Liver (tissue), 8 donors: ENCODE measurements at regions not wholly inside any gene's neighbourhood (a gene's known extent, or its start where the extent isn't known, plus 50 kb on each side); places are given as distances from the start of the nearest gene placed in this dataset.

Experiments used
- DNase-seq: peaks from one replicate; pipeline ENCODE4 v3.0.0-alpha.2; 2017; ENCODE audit warnings: low spot score
- H3K27ac ChIP-seq, 2 donors: one replicate each; pipeline ENCODE4 v1.7.0; 2013; ENCODE audit warnings: inconsistent platforms in 2 of 2, low read length in 2 of 2, control low read depth in 1 of 2, low read depth in 1 of 2, mild to moderate bottlenecking in 1 of 2
- H3K27me3 ChIP-seq, 4 donors: one replicate each; pipeline versions ENCODE4 v1.6.1 to v1.7.0; 2013; ENCODE audit warnings: low read length in 3 of 4, inconsistent platforms in 1 of 4, mild to moderate bottlenecking in 1 of 4, moderate library complexity in 1 of 4; ENCODE audit not compliant: control insufficient read depth in 4 of 4, insufficient read depth in 4 of 4
- H3K36me3 ChIP-seq, 4 donors: one replicate each; pipeline versions ENCODE4 v1.6.1 to v1.7.0; 2013; ENCODE audit warnings: low read length in 3 of 4, mild to moderate bottlenecking in 3 of 4, low read depth in 1 of 4, moderate library complexity in 1 of 4; ENCODE audit not compliant: control insufficient read depth in 4 of 4, insufficient read depth in 3 of 4
- H3K4me1 ChIP-seq, 4 donors: one replicate each; pipeline versions ENCODE4 v1.6.1 to v1.7.0; 2013; ENCODE audit warnings: low read length in 3 of 4, mild to moderate bottlenecking in 3 of 4, moderate library complexity in 1 of 4; ENCODE audit not compliant: control insufficient read depth in 4 of 4, insufficient read depth in 4 of 4
- H3K4me3 ChIP-seq, 3 donors: one replicate each; pipeline versions ENCODE4 v1.6.1 to v1.7.0; 2013; ENCODE audit warnings: low read length in 3 of 3, control low read depth in 1 of 3, low read depth in 1 of 3, mild to moderate bottlenecking in 1 of 3
- H3K9ac ChIP-seq, 2 donors: one replicate each; pipeline ENCODE4 v1.7.0; 2013; ENCODE audit warnings: low read length in 2 of 2, mild to moderate bottlenecking in 2 of 2, moderate library complexity in 2 of 2, control low read depth in 1 of 2, low read depth in 1 of 2
- H3K9me3 ChIP-seq, 4 donors: one replicate each; pipeline versions ENCODE4 v1.6.1 to v1.7.0; 2013; ENCODE audit warnings: low read length in 3 of 4; ENCODE audit not compliant: control insufficient read depth in 4 of 4
- ATF3 ChIP-seq: IDR thresholded peaks from 2 replicates; pipeline ENCODE4 v1.6.1; 2016; ENCODE audit warnings: antibody characterized with exemption
- CTCF ChIP-seq: fragments of 150-350 bp; IDR thresholded peaks from 2 replicates; pipeline ENCODE4 v1.5.1; 2017; ENCODE audit warnings: improper control_type of control experiment, low read depth, low read length; ENCODE audit not compliant: missing input control
- EGR1 ChIP-seq, 2 donors: IDR thresholded peaks; 2 replicates each; pipeline ENCODE4 v1.6.1; 2016 to 2018; ENCODE audit warnings: antibody characterized with exemption in 2 of 2, low read depth in 2 of 2
- FOXA1 ChIP-seq: IDR thresholded peaks from 2 replicates; pipeline ENCODE4 v1.6.1; 2016; ENCODE audit warnings: antibody characterized with exemption
- FOXA2 ChIP-seq: IDR thresholded peaks from 2 replicates; pipeline ENCODE4 v1.6.1; 2016; ENCODE audit warnings: antibody characterized with exemption
- HNF4A ChIP-seq, 2 donors: conservative IDR thresholded peaks; 2 replicates each; pipeline ENCODE4 v1.6.1; 2016; ENCODE audit warnings: antibody characterized with exemption in 2 of 2, mild to moderate bottlenecking in 2 of 2
- HNF4G ChIP-seq: IDR thresholded peaks from 2 replicates; pipeline ENCODE4 v1.6.1; 2016; ENCODE audit warnings: antibody characterized with exemption
- JUND ChIP-seq, 2 donors: IDR thresholded peaks; 2 replicates each; pipeline ENCODE4 v1.6.1; 2016; ENCODE audit warnings: antibody characterized with exemption in 2 of 2
- NR2F2 ChIP-seq: IDR thresholded peaks from 2 replicates; pipeline ENCODE4 v1.6.1; 2016; ENCODE audit warnings: antibody characterized with exemption
- RAD21 ChIP-seq, 2 donors: IDR thresholded peaks; 2 replicates each; pipeline ENCODE4 v1.6.1; 2016; ENCODE audit warnings: antibody characterized with exemption in 2 of 2, mild to moderate bottlenecking in 2 of 2
- REST ChIP-seq: IDR thresholded peaks from 2 replicates; pipeline ENCODE4 v1.6.1; 2016; ENCODE audit warnings: antibody characterized with exemption, mild to moderate bottlenecking
- RXRA ChIP-seq, 2 donors: IDR thresholded peaks; 2 replicates each; pipeline ENCODE4 v1.6.1; 2017 to 2018; ENCODE audit warnings: antibody characterized with exemption in 2 of 2, mild to moderate bottlenecking in 1 of 2
- SP1 ChIP-seq: IDR thresholded peaks from 2 replicates; pipeline ENCODE4 v1.6.1; 2018; ENCODE audit warnings: antibody characterized with exemption, mild to moderate bottlenecking
- TAF1 ChIP-seq: conservative IDR thresholded peaks from 2 replicates; pipeline ENCODE4 v1.6.1; 2016; ENCODE audit warnings: antibody characterized with exemption, mild to moderate bottlenecking
- WGBS: extraction: QIAGEN DNeasy Blood & Tissue Kit; methylation state at CpG from one replicate; pipeline ENCODE4 v1.1.7; 2013; 5-methylcytosine and 5-hydroxymethylcytosine counted together
- TF ChIP-seq, protein P1 (sequence below): IDR thresholded peaks from 2 replicates; pipeline ENCODE4 v1.6.1; 2016; ENCODE audit warnings: antibody characterized with exemption
- TF ChIP-seq, protein P2 (sequence below): IDR thresholded peaks from 2 replicates; pipeline ENCODE4 v1.6.1; 2016; ENCODE audit warnings: antibody characterized with exemption
- donor health status: healthy.
- donor health status: healthy.
- donor health status: healthy.
- donor health status: healthy.
- donor health status: healthy.

GRCh38 chr2:120504936-120505705 lies 159.2 kb downstream of the INHBB start:
- no peak for DNase-seq
- Histone ChIP-seq H3K9me3 (no peaks in the 10 kb centered on the region), H3K27me3 (no peaks in the 10 kb centered on the region), H3K4me1 (peaks cover 5 to 32% (median 12%) of the 10 kb centered on the region in 4 donors), H3K9ac (no peak overlapping the region), H3K27ac (peak overlapping the region; percentile 86 to 90), H3K36me3 (no peaks in the 10 kb centered on the region), H3K4me3 (no peak overlapping the region)
- TF ChIP-seq CTCF (no peak), ATF3 (no peak), NR2F2 (no peak), FOXA1 (no peak), JUND (IDR thresholded peaks at IDR 0.05) (no peak)
- 96% methylated on average over 15 of the region's 15 CpGs for WGBS

DNA sequence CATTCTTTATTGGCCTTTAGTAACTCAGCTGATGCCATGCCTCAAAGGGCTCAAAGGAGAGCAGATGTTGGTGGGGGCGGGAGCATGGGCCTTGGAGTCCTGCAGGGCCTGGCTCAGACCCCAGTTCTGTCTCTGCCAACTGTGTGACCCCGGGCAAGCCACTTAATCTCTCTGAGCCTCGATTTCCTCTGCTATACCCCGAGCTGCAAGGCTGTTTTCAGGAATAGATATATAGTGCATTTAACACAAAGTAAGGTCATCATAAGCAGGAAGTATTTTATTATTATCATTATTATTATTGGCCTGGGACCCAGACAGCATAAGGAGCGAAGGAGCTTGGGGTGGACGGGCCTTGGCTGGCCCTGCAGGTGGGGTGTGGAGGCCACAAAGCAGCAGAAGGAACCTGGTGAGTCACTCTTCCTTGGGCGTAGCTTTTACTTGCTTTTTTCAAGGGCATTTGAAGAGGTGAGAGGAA lies 162.7 kb downstream of the INHBB start:
- TF ChIP-seq FOXA1: no peak
- TF ChIP-seq NR2F2: peak; percentile 94
- TF ChIP-seq EGR1 (IDR thresholded peaks at IDR 0.05; ENCODE audit: low read depth in 2 of 2): no peak
- no peak for TF ChIP-seq HNF4A (conservative IDR thresholded peaks at IDR 0.05)
- TF ChIP-seq FOXA2: no peak
- H3K9ac ChIP-seq: no peak overlapping the region
- DNase-seq: no peak
- H3K27me3 ChIP-seq: no peaks in the 10 kb centered on the region
- no peaks in the 10 kb centered on the region for H3K9me3 ChIP-seq
- WGBS: 77% methylated on average over 7 of the region's 7 CpGs
- peaks cover 0 to 21% (median 3%) of the 10 kb centered on the region in 4 donors for H3K4me1 ChIP-seq
- no peak overlapping the region for H3K27ac ChIP-seq
- H3K4me3 ChIP-seq: no peak overlapping the region
- H3K36me3 ChIP-seq: no peaks in the 10 kb centered on the region

DNA sequence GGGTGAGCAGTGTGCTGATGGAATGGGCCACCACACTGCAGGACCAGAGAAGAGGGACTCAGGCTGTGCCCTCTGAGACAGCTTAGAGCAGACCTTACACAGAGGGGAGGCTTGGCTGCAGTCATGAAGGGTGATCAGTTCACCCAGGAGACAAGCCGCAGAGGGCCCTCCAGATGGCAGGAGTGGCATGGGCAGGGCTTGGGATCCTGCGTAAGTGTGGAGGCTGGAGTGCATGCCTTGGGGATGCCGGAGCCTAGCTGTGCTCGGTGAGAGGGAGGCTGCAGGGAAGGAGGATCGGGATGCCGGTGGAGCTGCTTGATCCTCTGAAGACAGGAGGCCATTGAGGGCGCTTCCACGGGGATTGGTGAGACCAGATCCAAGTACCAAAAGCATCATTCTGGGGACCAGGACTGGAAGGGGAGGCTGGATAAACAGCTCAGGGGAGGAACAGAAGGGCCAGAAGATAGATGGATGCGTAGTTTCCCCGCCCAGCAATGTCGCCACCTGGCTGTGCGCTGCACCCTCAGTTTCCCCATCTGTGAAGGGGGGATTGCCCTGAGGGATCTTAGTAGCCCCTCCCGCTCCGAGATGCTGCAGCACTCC lies 163.4 kb downstream of the INHBB start:
- Histone ChIP-seq H3K4me3 (no peak overlapping the region), H3K9ac (no peak overlapping the region), H3K36me3 (no peaks in the 10 kb centered on the region), H3K9me3 (no peaks in the 10 kb centered on the region), H3K4me1 (peaks cover 0 to 15% (median 2%) of the 10 kb centered on the region in 4 donors), H3K27me3 (no peaks in the 10 kb centered on the region), H3K27ac (no peak overlapping the region)
- no peak for DNase-seq
- WGBS: 97% methylated on average over 14 of the region's 14 CpGs
- TF ChIP-seq RAD21 (IDR thresholded peaks at IDR 0.05) (no peak), JUND (IDR thresholded peaks at IDR 0.05) (no peak), HNF4G (no peak), SP1 (no peak), CTCF (no peak), TAF1 (no peak), RXRA (IDR thresholded peaks at IDR 0.05) (no peak), REST (no peak), NR2F2 (no peak), EGR1 (IDR thresholded peaks at IDR 0.05; ENCODE audit: low read depth in 2 of 2) (no peak), HNF4A (conservative IDR thresholded peaks at IDR 0.05) (no peak)
- TF ChIP-seq, protein P1, sequence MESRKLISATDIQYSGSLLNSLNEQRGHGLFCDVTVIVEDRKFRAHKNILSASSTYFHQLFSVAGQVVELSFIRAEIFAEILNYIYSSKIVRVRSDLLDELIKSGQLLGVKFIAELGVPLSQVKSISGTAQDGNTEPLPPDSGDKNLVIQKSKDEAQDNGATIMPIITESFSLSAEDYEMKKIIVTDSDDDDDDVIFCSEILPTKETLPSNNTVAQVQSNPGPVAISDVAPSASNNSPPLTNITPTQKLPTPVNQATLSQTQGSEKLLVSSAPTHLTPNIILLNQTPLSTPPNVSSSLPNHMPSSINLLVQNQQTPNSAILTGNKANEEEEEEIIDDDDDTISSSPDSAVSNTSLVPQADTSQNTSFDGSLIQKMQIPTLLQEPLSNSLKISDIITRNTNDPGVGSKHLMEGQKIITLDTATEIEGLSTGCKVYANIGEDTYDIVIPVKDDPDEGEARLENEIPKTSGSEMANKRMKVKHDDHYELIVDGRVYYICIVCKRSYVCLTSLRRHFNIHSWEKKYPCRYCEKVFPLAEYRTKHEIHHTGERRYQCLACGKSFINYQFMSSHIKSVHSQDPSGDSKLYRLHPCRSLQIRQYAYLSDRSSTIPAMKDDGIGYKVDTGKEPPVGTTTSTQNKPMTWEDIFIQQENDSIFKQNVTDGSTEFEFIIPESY: no peak
- TF ChIP-seq, protein P2, sequence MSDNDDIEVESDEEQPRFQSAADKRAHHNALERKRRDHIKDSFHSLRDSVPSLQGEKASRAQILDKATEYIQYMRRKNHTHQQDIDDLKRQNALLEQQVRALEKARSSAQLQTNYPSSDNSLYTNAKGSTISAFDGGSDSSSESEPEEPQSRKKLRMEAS: no peak
